Endothelial cell of umbilical vein (primary cell): ENCODE measurements at regions not wholly inside any gene's neighbourhood (a gene's known extent, or its start where the extent isn't known, plus 50 kb on each side); places are given as distances from the start of the nearest gene placed in this dataset.

ENCODE experiments used
- BruUV-seq: library from RNA; stranded (reverse); fragments of 400-500 nt; replicated peaks from 2 replicates; lab custom pipeline; 2021; lab: Mats Ljungman, UMichigan
- CTCF ChIA-PET: fragments of 300-600, 350-600 bp; sonication (Branson Sonifier 250); formaldehyde crosslinking; loops from one replicate; lab custom pipeline; 2021; ENCODE audit warnings: antibody characterized with exemption, inconsistent platforms; lab: Charles Lee
- POLR2A ChIA-PET: fragments of 300-600, 350-600 bp; sonication (Branson Sonifier 250); formaldehyde crosslinking; loops from one replicate; lab custom pipeline; 2021; ENCODE audit warnings: antibody characterized with exemption, inconsistent platforms; lab: Charles Lee
- DNase-seq: peaks from one replicate; pipeline ENCODE4 v3.0.0-alpha.2; 2011; ENCODE audit warnings: low read depth, low spot score
- FAIRE-seq: peaks from 2 replicates; lab custom pipeline; 2011; peaks lifted over from hg19 to GRCh38; lab: Jason Lieb, UNC
- H2AFZ ChIP-seq: 2 replicates; pipeline ENCODE4 v1.6.0; 2012; ENCODE audit warnings: low read depth, low read length, control low read depth, inconsistent platforms
- H3K27ac ChIP-seq: 2 replicates; pipeline ENCODE4 v1.5.1; 2011; ENCODE audit warnings: low read depth, mild to moderate bottlenecking, control low read depth, low read length, moderate library complexity; ENCODE audit not compliant: insufficient read depth
- H3K27me3 ChIP-seq, 2 experiments: 2 replicates each; pipeline versions ENCODE4 v1.6.0 to v1.6.1; 2011; ENCODE audit warnings: low read length in 2 of 2, mixed read lengths in 1 of 2; ENCODE audit not compliant: control insufficient read depth in 2 of 2, insufficient read depth in 2 of 2
- H3K36me3 ChIP-seq, 2 experiments: 2 replicates in 1 of 2; 3 replicates in 1 of 2; pipeline ENCODE4 v1.5.1; 2011; ENCODE audit warnings: low read length in 2 of 2, mild to moderate bottlenecking in 1 of 2, moderate library complexity in 1 of 2; ENCODE audit not compliant: control insufficient read depth in 2 of 2, insufficient read depth in 2 of 2; ENCODE audit errors: extremely low read depth in 1 of 2
- H3K4me1 ChIP-seq: 3 replicates; pipeline ENCODE4 v1.5.1; 2011; ENCODE audit warnings: mild to moderate bottlenecking, low read length; ENCODE audit not compliant: control insufficient read depth, insufficient read depth; ENCODE audit errors: extremely low read depth
- H3K4me2 ChIP-seq: 2 replicates; pipeline ENCODE4 v1.6.1; 2011; ENCODE audit warnings: low read length, control low read depth, mixed read lengths; ENCODE audit not compliant: insufficient read depth
- H3K4me3 ChIP-seq, 3 experiments: fragments of 200-600 bp in 1 of 3; sonication (generic), shearing (Covaris generic) in 1 of 3; replicated peaks in 1 of 3; 2 replicates each; pipeline ENCODE4 v1.5.1; 2011 to 2016; ENCODE audit warnings: control low read depth in 3 of 3, low read length in 3 of 3, mild to moderate bottlenecking in 2 of 3, inconsistent platforms in 1 of 3, low read depth in 1 of 3, moderate library complexity in 1 of 3; ENCODE audit not compliant: insufficient read depth in 1 of 3
- H3K79me2 ChIP-seq: 2 replicates; pipeline ENCODE4 v1.6.0; 2012; ENCODE audit warnings: low read length, inconsistent platforms; ENCODE audit not compliant: control insufficient read depth, insufficient read depth
- H3K9ac ChIP-seq: replicated peaks from 2 replicates; pipeline ENCODE3; 2011; ENCODE audit warnings: low read length, control low read depth; ENCODE audit not compliant: insufficient read depth; ENCODE audit errors: extremely low read depth
- H3K9me1 ChIP-seq: replicated peaks from 3 replicates; pipeline ENCODE4 v1.6.0; 2011; ENCODE audit warnings: mild to moderate bottlenecking, low read length; ENCODE audit not compliant: control insufficient read depth, insufficient read depth; ENCODE audit errors: extremely low read depth
- H3K9me3 ChIP-seq: replicated peaks from 2 replicates; pipeline ENCODE4 v1.5.1; 2012; ENCODE audit warnings: low read length, inconsistent platforms; ENCODE audit not compliant: control insufficient read depth, insufficient read depth
- H4K20me1 ChIP-seq: replicated peaks from 2 replicates; pipeline ENCODE3; 2011; ENCODE audit warnings: mild to moderate bottlenecking, low read length; ENCODE audit not compliant: control insufficient read depth, insufficient read depth; ENCODE audit errors: extremely low read depth
- EZH2 ChIP-seq: IDR thresholded peaks from 2 replicates; pipeline ENCODE4 v1.6.1; 2012; ENCODE audit warnings: borderline replicate concordance, low read depth, mild to moderate bottlenecking, moderate library complexity, low read length, inconsistent platforms; ENCODE audit not compliant: severe bottlenecking
- FOS ChIP-seq: IDR thresholded peaks from 2 replicates; pipeline ENCODE4 v1.6.1; 2011; ENCODE audit warnings: mild to moderate bottlenecking, low read length, moderate library complexity, borderline replicate concordance; ENCODE audit not compliant: insufficient read depth
- GATA2 ChIP-seq: IDR thresholded peaks from 2 replicates; pipeline ENCODE4 v1.7.0; 2011; ENCODE audit warnings: low read depth, mild to moderate bottlenecking, moderate library complexity, mixed read lengths, low read length; ENCODE audit not compliant: insufficient read length, insufficient read depth
- JUN ChIP-seq: IDR thresholded peaks from 2 replicates; pipeline ENCODE4 v1.6.1; 2011; ENCODE audit warnings: borderline replicate concordance, low read depth; ENCODE audit not compliant: insufficient read length, insufficient read depth
- MYC ChIP-seq: IDR thresholded peaks from one replicate; pipeline ENCODE4 v1.6.1; 2011; ENCODE audit warnings: mild to moderate bottlenecking, low read depth, low read length
- POLR2A ChIP-seq: IDR thresholded peaks from 2 replicates; pipeline ENCODE4 v1.6.1; 2012; ENCODE audit warnings: low read depth, mild to moderate bottlenecking, control low read depth, low read length
- POLR2AphosphoS5 ChIP-seq: IDR thresholded peaks from 2 replicates; pipeline ENCODE4 v1.6.1; 2012; ENCODE audit warnings: low read depth, mild to moderate bottlenecking, control low read depth, low read length, moderate library complexity; ENCODE audit not compliant: insufficient read depth
- dilution Hi-C: fragments of 300-500 bp; cut with MboI; formaldehyde crosslinking; loops from one replicate; pipeline ENCODE4 v1.15.0; 2019; ENCODE audit warnings: low sequenced_read_pairs; ENCODE audit not compliant: extremely low pct_ligation_motif_present
- intact Hi-C: fragments of 100-400 bp; cut with micrococcal nuclease; formaldehyde crosslinking; loops from one replicate; pipeline ENCODE4 v1.10.0; 2022
- TF ChIP-seq, protein P1 (sequence below): IDR thresholded peaks from 2 replicates; pipeline ENCODE4 v1.6.1; 2011; ENCODE audit not compliant: insufficient read depth, insufficient read length
- TF ChIP-seq, protein P2 (sequence below), 2 donors: IDR thresholded peaks; 1 replicate in 1 of 2; 2 replicates in 1 of 2; pipeline ENCODE4 v1.5.1; 2011; ENCODE audit warnings: low read length in 2 of 2, mild to moderate bottlenecking in 2 of 2, moderate library complexity in 2 of 2, control low read depth in 1 of 2, inconsistent platforms in 1 of 2, low read depth in 1 of 2; ENCODE audit not compliant: insufficient read depth in 1 of 2; ENCODE audit errors: extremely low read depth in 1 of 2

DNA sequence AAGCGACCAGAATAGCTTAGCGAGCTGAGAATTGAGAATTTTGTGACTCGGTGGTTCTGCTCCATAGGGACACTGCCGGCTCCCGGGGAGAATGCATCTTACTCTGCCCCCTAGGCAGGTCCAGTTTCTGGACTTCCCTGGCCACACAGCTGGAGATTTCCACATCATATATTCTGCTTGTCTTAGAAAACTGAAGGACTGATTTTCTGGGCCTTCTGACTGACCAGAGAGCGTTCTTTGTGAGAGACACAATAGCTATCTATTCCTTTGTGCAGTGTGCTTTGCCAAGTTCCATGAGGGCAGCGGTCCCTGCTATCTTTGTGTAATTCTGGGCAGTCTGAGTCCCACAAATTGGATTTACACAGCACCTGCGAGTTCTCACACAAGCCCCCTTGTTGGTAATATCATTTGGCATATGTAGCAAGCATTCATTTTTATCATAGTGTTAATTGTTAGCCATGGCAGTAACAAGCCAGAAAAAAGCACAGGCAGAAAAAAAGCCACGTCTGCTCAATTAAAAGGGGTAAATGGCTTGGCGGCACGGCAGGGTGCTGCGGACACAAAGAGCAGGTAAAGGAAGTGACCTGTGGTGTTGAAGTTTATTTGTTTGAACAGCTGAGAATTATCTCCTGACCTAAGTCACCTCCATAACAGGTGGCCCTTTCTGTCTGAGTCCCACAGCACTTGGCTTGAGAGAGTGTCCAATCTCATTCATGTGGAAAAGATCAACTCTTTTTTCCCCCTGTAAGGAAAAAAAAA is 688.7 kb downstream of the TUSC7 start:
- H3K9ac ChIP-seq = no peak overlapping the region
- H3K36me3 ChIP-seq = no peaks in the 10 kb centered on the region
- H3K4me3 ChIP-seq = no peak overlapping the region
- dilution Hi-C loops (no loop called here), intact Hi-C loops (no loop called here)
- ChIA-PET CTCF (interaction anchor here (0.9 kb wide), 1 partner anchor 9 kb away, joined by 4 read pairs; no protein-coding TSS in a partner anchor), POLR2A (no interaction called here)
- TF ChIP-seq JUN (no peak), POLR2A (no peak), MYC (no peak), POLR2AphosphoS5 (no peak), GATA2 (no peak), EZH2 (no peak), FOS (no peak)
- TF ChIP-seq, protein P1, sequence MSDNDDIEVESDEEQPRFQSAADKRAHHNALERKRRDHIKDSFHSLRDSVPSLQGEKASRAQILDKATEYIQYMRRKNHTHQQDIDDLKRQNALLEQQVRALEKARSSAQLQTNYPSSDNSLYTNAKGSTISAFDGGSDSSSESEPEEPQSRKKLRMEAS = no peak
- TF ChIP-seq, protein P2, sequence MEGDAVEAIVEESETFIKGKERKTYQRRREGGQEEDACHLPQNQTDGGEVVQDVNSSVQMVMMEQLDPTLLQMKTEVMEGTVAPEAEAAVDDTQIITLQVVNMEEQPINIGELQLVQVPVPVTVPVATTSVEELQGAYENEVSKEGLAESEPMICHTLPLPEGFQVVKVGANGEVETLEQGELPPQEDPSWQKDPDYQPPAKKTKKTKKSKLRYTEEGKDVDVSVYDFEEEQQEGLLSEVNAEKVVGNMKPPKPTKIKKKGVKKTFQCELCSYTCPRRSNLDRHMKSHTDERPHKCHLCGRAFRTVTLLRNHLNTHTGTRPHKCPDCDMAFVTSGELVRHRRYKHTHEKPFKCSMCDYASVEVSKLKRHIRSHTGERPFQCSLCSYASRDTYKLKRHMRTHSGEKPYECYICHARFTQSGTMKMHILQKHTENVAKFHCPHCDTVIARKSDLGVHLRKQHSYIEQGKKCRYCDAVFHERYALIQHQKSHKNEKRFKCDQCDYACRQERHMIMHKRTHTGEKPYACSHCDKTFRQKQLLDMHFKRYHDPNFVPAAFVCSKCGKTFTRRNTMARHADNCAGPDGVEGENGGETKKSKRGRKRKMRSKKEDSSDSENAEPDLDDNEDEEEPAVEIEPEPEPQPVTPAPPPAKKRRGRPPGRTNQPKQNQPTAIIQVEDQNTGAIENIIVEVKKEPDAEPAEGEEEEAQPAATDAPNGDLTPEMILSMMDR (IDR thresholded peaks at IDR 0.05; ENCODE audit: extremely low read depth in 1 of 2, insufficient read depth in 1 of 2, low read depth in 1 of 2, low read length in 2 of 2) = no peak
- no peak overlapping the region for H3K4me2 ChIP-seq
- H3K4me1 ChIP-seq = no peaks in the 10 kb centered on the region
- BruUV-seq = no TSS peak
- FAIRE-seq (no peak), DNase-seq (no peak)
- H3K27ac ChIP-seq = no peak overlapping the region
- no peaks in the 10 kb centered on the region for H4K20me1 ChIP-seq
- H3K79me2 ChIP-seq = no peaks in the 10 kb centered on the region
- no peak overlapping the region for H2AFZ ChIP-seq
- H3K27me3 ChIP-seq = peaks cover 2% of the 10 kb centered on the region in 2 experiments
- no peaks in the 10 kb centered on the region for H3K9me3 ChIP-seq
- no peaks in the 10 kb centered on the region for H3K9me1 ChIP-seq
